GM19455 (cell line): ENCODE measurements at regions not wholly inside any gene's neighbourhood (a gene's known extent, or its start where the extent isn't known, plus 50 kb on each side); places are given as distances from the start of the nearest gene placed in this dataset.

Source experiments
- ATAC-seq: cut with Tn5 transposase; IDR thresholded peaks from one replicate; pipeline ENCODE4 v1.9.1; 2021; ENCODE audit not compliant: unreplicated experiment

DNA sequence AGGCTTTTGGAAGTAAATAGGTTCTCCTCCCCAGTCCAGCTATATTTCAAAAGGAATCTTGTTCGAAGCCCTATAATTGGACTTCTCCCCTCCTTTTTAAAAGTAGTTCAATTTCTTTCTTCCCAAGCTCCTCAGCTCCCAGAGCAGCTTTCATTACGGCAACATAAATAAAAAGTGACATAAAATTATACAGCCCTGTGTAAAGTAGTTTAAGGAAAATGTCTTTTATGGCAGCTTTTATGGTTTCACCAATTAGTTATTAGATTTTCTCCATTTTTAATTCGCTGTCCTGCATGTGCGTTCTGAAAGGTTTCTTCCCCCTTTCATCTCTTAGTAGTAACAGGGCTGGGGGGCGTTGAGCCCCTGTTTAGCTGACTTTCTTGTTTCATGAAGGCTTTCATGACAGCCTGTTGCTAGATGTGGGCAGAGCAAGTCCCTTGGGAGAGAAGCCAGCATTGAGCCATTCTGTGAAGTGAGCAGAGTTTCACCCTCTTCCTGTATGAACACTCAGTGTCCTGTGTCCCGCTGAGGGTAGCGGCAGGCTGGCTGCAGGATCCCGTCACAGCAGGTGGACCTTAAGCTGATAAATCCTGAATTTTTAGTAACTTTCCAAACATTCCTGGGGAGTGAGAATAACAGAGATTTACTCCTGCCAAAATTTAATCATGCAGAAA, 229.7 kb upstream of the SPRED2 start:
- ATAC-seq = no peak

DNA sequence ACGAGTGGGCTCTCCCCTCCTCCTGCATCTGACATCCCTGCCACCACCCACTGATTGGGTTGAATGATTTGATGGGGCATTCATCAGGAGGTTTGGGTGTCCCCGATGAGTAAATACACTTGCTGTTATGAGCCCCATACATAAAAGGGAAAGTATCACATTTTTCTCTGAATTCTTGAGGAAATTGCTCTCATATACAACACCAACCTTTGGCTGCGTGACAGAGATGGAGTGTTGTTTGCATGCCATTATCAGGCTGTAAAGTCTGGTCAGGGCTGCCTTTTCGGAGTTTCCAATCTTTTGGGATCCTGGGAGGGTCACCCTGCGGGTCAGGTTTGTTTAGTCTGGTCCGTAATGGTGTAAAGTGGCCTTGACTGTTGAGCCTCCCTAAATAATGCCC, 227.9 kb upstream of the SPRED2 start:
- no peak for ATAC-seq

DNA sequence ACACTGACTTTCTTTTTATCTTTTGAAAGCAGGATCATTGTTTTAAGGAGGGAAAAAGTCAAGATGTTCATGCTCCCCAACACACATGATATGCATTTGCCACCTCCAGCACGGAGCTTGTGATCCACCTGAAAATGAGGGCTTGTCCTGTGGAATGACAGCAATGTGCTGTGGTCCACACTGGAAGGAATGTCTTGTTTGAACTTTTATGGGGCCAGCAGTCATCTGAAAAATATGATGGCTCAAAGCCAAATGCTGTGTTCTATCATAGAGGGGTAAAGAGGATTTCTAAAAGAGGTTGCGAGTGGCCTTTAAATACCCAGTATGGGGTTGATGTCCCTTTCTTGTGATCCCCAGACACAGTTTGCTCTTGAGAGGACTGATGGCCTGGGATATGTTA, 226.5 kb upstream of the SPRED2 start:
- ATAC-seq = no peak

DNA sequence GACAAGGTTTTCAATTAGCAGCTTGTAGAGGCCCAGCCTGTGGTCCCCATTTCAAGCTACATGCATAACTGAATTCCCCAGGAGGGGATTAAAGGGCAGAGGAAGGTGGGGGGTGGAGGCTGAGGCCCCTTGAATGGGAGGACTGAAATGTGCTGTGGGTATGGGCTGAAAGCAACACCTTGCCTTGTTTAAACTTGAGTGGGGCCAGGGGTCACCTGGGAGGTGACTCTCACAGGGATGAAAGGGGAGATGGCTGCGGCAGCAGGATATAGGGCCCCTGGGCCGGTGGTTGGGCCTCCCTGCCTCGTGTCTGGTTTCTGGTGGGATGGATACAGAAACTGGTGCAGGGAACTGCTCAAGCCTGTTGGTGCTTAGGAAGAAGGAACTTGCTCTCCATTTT, 225.9 kb upstream of the SPRED2 start:
- ATAC-seq = no peak

DNA sequence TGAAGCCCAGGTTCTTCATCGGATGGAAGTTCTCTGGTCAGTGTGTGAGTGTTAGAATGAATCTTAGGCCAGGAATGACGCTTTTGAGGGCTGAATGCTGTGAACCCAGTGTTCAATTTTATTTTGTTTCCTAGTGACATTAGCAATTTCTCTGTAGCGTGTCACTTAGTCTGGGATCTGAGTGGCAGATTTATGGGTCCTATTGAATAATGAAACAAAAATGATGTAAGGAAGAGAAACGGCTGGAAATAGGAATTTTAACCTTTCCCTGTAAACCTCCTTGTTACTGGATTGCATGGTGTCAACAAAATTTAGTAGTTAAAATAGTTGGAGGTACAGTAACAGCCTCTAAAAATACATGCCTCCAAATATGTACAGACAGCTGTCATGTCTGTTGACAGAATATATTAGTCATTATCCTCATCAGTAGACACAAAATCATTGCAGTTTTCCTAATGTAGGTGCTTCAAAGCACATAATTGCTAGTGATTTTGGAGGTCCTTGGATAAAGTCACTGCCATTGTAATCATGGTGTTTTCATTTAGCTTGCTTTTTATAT, 223.8 kb upstream of the SPRED2 start:
- ATAC-seq = no peak

DNA sequence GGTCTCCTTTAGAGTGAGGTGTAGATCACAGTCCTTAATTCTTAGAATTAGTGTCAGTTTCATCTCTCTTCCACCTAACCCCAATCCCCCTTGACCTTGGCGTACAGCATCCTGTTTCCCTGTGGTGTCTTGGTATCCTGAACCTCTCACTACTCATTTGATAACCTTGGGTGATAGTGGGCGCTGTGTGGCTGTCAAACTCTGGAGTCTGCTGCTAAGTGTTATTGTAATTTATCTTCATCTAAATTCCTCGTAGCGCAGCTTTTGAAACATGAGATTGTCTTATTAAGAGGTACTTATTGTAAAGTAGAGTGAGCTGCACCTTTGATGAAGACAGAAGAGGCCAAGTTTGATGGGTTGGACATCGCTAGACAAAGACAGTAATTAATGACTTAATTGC, 222.6 kb upstream of the SPRED2 start:
- ATAC-seq = no peak

DNA sequence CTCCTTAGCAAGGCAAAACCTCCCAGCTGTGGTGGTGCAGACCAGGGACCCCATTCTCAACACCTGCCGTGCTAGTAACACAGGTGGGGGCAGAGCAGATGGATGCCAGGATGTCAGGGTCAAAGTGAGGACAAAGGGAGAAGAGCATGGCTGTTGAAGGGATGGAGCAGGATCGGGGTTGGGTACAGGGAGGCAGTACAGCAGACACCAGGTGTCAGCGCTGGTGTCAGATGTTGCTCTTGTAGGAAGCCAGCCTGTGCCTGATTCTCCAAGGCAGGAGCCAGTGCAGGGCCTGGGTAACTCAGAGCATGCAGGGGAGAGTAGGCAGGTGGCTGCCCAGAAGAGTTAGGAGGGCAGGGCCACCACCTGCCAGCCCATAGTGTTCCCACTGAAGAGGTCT, 222.1 kb upstream of the SPRED2 start:
- no peak for ATAC-seq

DNA sequence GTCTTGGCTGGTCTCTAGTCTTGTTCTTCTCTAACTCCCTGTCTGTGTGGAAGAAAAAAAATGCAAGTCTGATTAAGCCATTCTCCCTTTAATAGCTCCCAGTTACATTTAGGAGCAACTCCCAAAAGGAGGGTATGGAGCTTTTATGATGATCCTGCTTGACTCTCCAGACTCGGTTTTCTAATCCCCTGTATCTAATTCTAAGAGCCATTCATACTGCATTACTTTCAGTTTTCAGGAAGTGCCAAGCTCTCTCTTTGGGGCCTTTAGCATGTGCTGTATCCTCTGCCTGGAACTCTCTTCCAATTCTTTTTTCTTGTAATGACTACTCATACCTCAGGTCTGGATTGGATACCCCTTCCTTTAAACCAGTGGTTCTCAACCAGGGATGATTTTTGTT, 219.7 kb upstream of the SPRED2 start:
- no peak for ATAC-seq

DNA sequence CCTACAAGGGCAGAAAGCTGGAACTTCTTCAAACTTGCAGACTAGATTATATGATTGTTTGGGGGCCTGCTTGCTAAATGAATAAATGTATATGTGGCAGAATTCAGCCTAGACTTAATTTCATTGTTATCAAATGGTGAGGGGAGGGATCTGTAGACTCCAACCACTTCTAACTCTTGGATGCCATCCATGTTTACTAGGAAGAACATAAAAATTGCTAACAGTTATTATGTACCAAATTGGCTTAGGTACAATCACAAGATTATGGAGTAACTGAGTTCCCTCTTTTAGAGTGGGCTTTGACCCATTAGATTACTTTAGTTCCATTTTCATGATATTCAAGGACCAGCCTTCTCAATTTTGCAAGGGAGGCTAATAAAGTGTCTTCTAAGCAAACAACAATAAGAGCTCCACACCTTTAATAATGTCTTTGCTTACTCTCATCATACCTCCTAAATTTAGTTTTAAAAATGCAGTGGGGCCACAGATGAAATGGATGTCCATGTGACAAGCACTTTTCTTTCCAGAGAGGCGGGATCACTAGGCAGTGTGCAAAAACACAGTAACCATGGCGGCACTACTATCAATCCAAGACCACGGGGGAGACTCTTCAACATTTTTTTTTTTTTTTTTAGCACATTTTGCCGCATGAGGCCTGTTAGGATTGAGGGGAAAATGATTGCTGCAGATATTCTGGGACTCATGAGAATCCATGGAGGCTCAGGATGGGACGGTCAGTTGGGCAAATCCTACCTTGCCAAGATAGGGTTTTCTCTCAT, 217.6 kb upstream of the SPRED2 start:
- no peak for ATAC-seq

DNA sequence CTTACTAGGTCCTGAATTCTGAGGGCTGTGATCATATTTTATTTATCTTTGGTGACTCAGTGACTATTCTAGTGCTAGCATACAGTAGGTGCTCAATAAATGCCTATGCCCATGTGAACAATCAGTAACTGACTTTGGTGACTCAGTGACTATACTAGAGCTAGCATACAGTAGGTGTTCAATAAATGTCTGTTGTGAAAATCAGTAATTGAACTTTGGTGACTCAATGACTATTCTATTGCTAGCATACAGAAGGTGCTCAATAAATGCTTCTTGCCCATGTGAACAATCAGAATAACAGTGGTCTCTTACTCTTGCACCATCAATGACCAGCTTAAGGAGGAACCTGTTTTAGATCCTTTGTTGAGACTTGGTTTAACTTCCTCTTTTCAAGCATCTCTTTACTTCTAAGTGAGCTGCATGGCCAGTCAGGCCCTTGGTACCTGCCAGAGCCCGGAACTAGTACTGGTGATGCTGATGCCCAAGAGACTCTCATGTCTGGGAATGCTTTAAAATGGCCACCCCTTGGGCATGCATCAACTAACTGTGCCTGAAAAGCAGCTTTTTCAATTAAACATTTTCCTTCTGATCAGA, 214.9 kb upstream of the SPRED2 start:
- ATAC-seq = no peak

DNA sequence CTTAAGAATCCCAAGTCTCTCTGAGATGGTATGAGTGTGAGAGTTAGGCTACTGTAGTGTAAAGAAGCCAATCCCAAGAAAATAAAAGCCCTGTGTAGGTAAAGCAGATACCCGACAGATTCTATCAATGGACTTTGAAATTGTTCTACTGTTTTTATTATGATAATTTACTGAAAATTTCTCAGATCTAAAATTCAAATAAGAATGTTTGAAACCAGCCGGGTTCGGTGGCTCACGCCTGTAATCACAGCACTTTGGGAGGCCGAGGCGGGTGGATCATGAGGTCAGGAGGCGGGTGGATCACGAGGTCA, 208.3 kb upstream of the SPRED2 start:
- no peak for ATAC-seq

DNA sequence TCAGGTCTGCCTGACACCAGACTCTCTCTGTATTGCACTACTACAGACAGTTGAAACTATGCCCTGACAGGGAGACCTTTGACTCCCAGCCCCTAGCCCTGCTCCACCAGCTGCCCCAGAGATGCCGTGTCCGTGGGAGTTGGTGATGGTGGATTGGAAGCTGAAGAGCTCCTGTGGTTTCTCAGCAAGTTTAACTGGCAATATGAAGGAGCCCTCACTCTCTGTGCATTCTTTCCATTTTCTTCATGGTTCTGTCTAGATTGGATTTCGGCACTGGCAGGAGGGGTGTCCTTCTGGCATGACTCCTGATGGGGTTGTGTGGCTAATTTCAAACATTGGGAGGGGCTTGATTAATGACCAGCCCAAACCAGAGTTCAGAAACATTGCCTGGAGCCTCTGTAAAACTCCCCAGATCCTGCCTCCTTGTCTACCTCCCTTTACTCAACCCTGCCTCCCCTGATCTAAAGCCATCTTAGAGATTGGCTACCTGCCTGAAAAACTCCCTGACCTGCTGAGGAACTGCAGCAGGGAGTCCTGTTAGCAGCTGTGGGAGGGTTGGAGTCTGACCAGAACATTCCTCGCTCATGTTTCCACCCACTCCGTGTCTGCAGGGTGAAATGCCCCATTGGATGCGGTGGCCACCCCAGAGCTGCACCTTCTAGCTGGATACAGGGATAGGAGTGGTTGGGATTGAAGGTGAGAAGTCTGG, 206.9 kb upstream of the SPRED2 start:
- ATAC-seq = no peak

DNA sequence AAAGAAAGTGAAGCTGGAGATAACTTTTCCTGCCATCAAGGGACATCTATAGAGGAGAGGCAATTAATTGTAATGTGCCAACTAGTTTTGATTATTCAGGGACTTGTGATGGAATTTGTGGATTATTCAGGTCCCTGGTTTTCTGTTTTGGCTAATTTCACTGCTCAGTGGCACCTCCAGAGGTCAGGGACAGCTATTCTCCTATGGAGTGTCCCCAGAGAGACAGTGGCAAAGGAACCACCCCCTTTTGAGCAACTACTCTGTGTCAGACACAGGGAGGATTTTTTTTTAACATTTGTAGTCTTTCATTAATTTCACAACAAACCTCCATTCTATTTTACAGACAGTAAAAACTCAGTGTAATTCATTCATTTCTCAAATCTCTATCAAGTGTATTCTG, 206.0 kb upstream of the SPRED2 start:
- ATAC-seq = no peak

DNA sequence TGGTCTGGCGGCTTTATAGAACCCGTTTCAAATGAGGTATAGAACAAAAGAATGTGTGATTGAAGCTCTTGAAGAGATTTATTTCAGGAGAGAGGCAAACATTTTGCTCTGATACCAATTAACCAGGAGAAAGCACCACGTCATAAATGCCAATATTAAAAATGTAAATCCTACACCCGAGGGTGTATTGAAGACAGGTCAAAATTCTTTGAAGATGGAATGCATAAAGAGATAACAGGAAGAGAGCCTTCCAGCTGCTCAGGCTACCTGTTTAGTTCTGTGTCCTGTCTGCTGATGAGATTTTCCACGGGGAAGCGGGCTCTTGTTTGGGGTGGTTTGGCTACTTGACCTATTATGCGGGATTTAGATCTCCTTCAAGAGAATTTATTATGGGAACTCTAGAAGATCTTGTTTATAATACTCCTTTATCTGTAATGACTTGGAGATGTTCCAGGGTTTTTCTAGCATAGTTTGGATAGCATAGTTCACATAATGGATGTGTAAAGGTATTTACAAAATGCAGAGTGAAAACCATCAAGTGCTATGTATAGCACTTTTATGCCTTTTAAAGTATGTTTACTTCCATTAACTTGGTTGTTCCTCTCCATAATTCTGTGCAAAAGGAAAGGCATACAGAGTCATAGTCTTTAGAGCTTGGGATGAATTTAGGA, 204.5 kb upstream of the SPRED2 start:
- ATAC-seq = no peak

DNA sequence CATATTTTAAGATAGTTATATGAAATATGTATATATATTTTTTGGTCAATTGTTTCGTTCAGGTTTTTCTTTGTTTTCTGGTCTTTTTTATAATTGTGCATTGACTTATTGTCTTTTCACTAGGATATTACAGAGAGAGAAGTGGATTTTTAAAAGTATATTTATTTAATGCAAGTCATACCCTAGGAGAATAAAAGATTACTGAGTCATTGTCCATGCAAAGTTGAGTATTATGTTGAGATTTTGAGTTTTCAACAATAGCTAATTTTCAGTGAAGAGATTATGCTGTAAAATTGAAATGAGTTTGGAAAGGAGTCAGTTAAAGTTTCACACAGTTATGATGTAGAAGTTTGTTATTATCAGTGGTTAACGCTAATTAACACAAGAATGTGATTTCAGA, 203.6 kb upstream of the SPRED2 start:
- no peak for ATAC-seq

DNA sequence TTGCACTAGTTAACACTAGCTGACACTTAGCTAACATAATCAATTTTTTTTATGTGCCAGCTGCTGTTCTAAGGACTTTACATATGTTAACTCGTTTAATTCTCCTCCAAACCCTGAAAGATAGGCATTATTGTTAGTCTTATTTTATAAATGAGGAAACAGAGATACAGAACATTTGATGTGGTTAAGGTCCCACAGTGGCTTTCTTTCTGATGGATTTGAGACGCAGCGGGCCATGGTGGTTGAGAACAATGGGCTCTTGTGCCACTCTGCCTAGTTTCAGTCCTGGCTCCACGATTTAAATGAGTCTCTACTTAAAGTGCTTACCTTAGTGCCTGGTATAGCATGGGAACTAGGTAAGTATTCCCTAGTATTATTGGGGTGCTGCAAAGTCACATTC, 201.9 kb upstream of the SPRED2 start:
- ATAC-seq = no peak

DNA sequence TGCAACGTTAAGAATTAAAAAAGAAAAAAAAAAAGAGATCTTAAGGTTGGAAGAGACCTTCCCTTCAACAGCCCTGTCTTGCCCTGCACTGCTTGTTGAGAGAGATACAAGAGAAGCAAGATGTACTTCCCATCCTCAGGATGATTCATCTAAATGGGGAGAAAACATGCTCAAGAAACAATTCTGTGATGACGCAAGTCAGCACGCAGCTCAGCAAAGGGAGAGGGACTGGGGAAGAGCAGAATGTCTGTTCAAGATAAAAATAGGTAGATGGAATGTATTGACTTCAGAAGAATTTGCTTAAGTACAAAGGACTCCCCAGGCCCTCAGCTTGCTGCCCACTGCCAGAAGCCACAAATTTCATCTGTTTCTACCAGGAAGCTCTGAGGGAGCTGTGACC, 198.2 kb upstream of the SPRED2 start:
- ATAC-seq = no peak

DNA sequence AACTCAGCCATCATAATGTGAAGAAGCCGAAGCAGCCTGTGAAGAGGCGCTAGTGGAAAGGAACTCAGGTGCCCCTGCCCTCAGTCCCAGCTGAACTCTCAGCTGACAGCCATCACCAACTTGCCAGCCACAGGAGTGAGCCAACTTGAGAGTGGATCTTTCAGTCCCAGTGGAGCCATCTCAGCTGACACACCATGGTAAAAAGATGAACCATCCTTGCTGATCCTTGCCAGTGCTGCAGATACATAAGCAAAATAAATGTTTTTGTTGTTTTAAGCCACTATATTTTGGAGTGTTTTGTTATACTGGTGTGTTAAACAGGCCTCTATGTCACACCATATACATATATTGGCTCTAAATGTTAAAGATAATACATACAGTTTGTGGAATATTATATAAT, 195.8 kb upstream of the SPRED2 start:
- ATAC-seq = no peak

DNA sequence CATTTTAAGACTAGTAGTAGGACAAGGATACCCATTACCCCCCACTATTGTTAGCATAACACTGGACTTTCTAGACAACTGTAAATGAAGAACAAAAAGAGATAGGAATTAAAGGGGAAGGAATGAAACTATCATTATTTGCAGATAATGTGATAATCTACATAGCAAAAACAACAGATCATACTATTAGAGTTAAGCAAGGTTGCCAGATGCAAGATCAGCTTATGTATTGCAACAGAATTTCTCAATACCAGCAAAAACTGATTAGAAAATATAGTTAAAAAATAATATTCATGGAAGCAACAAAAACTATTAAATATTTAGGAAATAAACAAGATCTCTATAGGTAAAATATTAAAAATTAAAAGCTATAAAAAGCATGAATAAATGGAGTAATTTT, 194.4 kb upstream of the SPRED2 start:
- no peak for ATAC-seq

DNA sequence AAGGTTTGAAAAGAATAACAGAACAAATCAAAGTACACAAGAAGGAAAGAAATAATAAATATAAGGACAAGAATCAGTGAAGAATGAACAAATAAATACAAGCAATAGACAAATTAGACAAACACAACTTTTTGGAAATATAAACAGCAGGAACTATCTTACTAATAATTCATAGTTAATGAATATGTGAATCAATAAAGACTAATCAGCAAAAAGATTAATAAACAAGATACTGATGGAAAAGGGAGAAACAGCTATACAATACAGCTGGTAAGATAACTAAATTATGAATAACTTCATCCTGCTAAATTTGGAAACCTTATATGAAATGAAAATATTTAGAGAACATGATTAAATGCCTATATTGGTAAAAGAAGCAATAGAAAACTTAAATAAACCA, 193.6 kb upstream of the SPRED2 start:
- ATAC-seq = no peak

DNA sequence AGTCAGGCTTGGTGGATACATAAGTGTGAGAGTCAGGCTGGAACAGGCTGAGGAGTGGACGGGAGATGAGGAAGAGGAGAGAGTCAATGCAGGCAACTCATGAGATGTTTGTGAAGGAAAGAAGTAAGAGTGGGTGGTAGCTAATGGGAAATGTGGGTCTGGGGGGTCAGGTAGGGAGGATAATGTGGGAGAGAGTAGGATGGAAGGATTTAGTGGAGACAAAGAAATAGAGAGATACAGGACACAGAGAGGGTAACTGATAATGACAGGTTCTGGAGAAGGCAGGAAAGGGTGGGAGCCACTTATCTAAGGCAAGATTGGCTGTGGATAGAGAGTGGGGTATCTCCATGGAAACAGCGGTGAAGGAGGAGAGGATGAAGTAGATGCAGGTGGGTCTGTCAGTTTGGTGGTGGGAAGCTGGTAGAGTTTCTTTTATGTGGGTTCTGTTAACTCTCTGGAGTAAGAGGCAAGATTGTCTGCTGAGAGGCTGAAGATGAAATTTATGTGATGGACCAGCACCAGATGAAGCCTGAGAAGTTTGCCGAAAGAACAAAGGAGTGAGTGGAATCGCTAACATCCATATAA, 190.6 kb upstream of the SPRED2 start:
- ATAC-seq = no peak
